GM23338 (cell line): ENCODE measurements at regions not wholly inside any gene's neighbourhood (a gene's known extent, or its start where the extent isn't known, plus 50 kb on each side); places are given as distances from the start of the nearest gene placed in this dataset.

Experiments used
- ATAC-seq: fragments of 200-7000 bp; cut with Tn5 transposase; 3 replicates; pipeline ENCODE4 v1.9.1; 2020
- DNase-seq: peaks from one replicate; pipeline ENCODE4 v3.0.0-alpha.2; 2015; ENCODE audit warnings: low spot score
- H2AFZ ChIP-seq: fragments of 200-600 bp; sonication (generic); 2 replicates; pipeline ENCODE4 v1.8.0; 2016; ENCODE audit warnings: antibody characterized with exemption, mild to moderate bottlenecking, moderate library complexity
- H3F3A ChIP-seq: fragments of 200-600 bp; sonication (generic); replicated peaks from 2 replicates; pipeline ENCODE4 v1.8.0; 2017; ENCODE audit warnings: antibody characterized with exemption, mixed run types, low read depth
- H3K27ac ChIP-seq: fragments of 200-600 bp; sonication (generic); 2 replicates; pipeline ENCODE4 v1.6.1; 2016; ENCODE audit warnings: low read depth
- H3K27me3 ChIP-seq: fragments of 200-600 bp; sonication (generic); 2 replicates; pipeline ENCODE4 v1.8.0; 2016; ENCODE audit warnings: mild to moderate bottlenecking, mixed run types, moderate library complexity; ENCODE audit not compliant: insufficient read depth
- H3K36me3 ChIP-seq: fragments of 200-600 bp; sonication (generic); 2 replicates; pipeline ENCODE4 v1.8.0; 2016; ENCODE audit warnings: mild to moderate bottlenecking; ENCODE audit not compliant: insufficient read depth
- H3K4me1 ChIP-seq: fragments of 200-600 bp; sonication (generic); 2 replicates; pipeline ENCODE4 v1.8.0; 2016; ENCODE audit warnings: mild to moderate bottlenecking, moderate library complexity; ENCODE audit not compliant: insufficient read depth
- H3K4me2 ChIP-seq: fragments of 200-600 bp; sonication (generic); 2 replicates; pipeline ENCODE4 v1.7.1; 2017; ENCODE audit warnings: mixed run types
- H3K4me3 ChIP-seq: fragments of 200-600 bp; sonication (generic); 2 replicates; pipeline ENCODE4 v1.6.1; 2016; ENCODE audit warnings: mixed run types
- H3K79me2 ChIP-seq: fragments of 200-600 bp; sonication (generic); replicated peaks from 2 replicates; pipeline ENCODE4 v1.8.0; 2017; ENCODE audit warnings: mild to moderate bottlenecking; ENCODE audit not compliant: insufficient read depth
- H3K9me2 ChIP-seq: fragments of 200-600 bp; sonication (generic); 2 replicates; pipeline ENCODE4 v1.8.0; 2017; ENCODE audit not compliant: insufficient read depth
- H4K20me1 ChIP-seq: fragments of 200-600 bp; sonication (generic); replicated peaks from 2 replicates; pipeline ENCODE4 v1.8.0; 2017; ENCODE audit warnings: mild to moderate bottlenecking; ENCODE audit not compliant: insufficient read depth
- H3K27ac Mint-ChIP-seq: 2 replicates; pipeline ENCODE4 v1.8.0; 2020; ENCODE audit warnings: inconsistent platforms, mild to moderate bottlenecking, moderate library complexity, mixed read lengths
- H3K27me3 Mint-ChIP-seq: 3 replicates; pipeline ENCODE4 v1.8.0; 2022; ENCODE audit warnings: low read depth, mild to moderate bottlenecking, moderate library complexity, mixed read lengths, inconsistent platforms; ENCODE audit not compliant: insufficient read depth, poor library complexity
- H3K36me3 Mint-ChIP-seq: 3 replicates; pipeline ENCODE4 v1.8.0; 2021; ENCODE audit warnings: low read depth, mild to moderate bottlenecking, inconsistent platforms, moderate library complexity, mixed read lengths
- H3K4me1 Mint-ChIP-seq: 3 replicates; pipeline ENCODE4 v1.8.0; 2020; ENCODE audit warnings: mild to moderate bottlenecking, inconsistent platforms, mixed read lengths
- H3K4me3 Mint-ChIP-seq: 3 replicates; pipeline ENCODE4 v1.8.0; 2021; ENCODE audit warnings: moderate library complexity, mild to moderate bottlenecking, inconsistent platforms, mixed read lengths
- H3K9me3 Mint-ChIP-seq: 3 replicates; pipeline ENCODE4 v1.8.0; 2020; ENCODE audit warnings: moderate library complexity, mild to moderate bottlenecking, inconsistent platforms, mixed read lengths
- EZH2 ChIP-seq: fragments of 200-600 bp; sonication (generic); IDR thresholded peaks from one replicate; pipeline ENCODE4 v1.8.0; 2017; ENCODE audit warnings: antibody characterized with exemption, mild to moderate bottlenecking, low read depth; ENCODE audit not compliant: unreplicated experiment
- JUNB ChIP-seq: IDR thresholded peaks from one replicate; pipeline ENCODE4 v1.6.1; 2016; ENCODE audit warnings: antibody characterized with exemption; ENCODE audit not compliant: unreplicated experiment
- POLR2AphosphoS5 ChIP-seq: IDR thresholded peaks from 2 replicates; pipeline ENCODE4 v1.6.1; 2016; ENCODE audit warnings: antibody characterized with exemption, low read depth
- ZNF331 ChIP-seq: fragments of 250-450 bp; sonication (Bioruptor Pico); IDR thresholded peaks from 2 replicates; pipeline ENCODE4 v1.5.0; 2020; ENCODE audit warnings: low read depth, mild to moderate bottlenecking, moderate library complexity
- ZNF462 ChIP-seq: fragments of 250-450 bp; sonication (Bioruptor Pico); IDR thresholded peaks from 2 replicates; pipeline ENCODE4 v1.5.0; 2020; ENCODE audit warnings: mild to moderate bottlenecking, moderate library complexity
- TF ChIP-seq, protein P1 (sequence below), 2 experiments: fragments of 200-600 bp in 1 of 2; sonication (generic) in 1 of 2; conservative IDR thresholded peaks; 2 replicates each; pipeline versions ENCODE4 v1.5.1 to v1.6.1; 2016 to 2017; ENCODE audit warnings: antibody characterized with exemption in 2 of 2, low read depth in 2 of 2, mild to moderate bottlenecking in 2 of 2, moderate library complexity in 1 of 2
- TF ChIP-seq, protein P2 (sequence below): IDR thresholded peaks from one replicate; pipeline ENCODE4 v1.6.1; 2018; ENCODE audit warnings: antibody characterized with exemption; ENCODE audit not compliant: unreplicated experiment

GRCh38 chr4:123050018-123050417 lies 127.6 kb upstream of the NUDT6 start:
- peaks cover 14% of the 10 kb centered on the region for H3K9me3 Mint-ChIP-seq
- H3K9me2 ChIP-seq = no peaks in the 10 kb centered on the region
- DNase-seq (no peak), ATAC-seq (no peak)
- H3K4me1 ChIP-seq = no peaks in the 10 kb centered on the region
- H3K36me3 ChIP-seq = no peaks in the 10 kb centered on the region
- peaks cover 26% of the 10 kb centered on the region; the same call in 1 of the 2 replicates for H3K79me2 ChIP-seq
- H3K27me3 Mint-ChIP-seq = no peaks in the 10 kb centered on the region
- H3K4me1 Mint-ChIP-seq = no peaks in the 10 kb centered on the region
- no peak for TF ChIP-seq ZNF331 (CRISPR knock-in tag)
- no peak for TF ChIP-seq ZNF462
- TF ChIP-seq EZH2 = no peak
- TF ChIP-seq, protein P1, sequence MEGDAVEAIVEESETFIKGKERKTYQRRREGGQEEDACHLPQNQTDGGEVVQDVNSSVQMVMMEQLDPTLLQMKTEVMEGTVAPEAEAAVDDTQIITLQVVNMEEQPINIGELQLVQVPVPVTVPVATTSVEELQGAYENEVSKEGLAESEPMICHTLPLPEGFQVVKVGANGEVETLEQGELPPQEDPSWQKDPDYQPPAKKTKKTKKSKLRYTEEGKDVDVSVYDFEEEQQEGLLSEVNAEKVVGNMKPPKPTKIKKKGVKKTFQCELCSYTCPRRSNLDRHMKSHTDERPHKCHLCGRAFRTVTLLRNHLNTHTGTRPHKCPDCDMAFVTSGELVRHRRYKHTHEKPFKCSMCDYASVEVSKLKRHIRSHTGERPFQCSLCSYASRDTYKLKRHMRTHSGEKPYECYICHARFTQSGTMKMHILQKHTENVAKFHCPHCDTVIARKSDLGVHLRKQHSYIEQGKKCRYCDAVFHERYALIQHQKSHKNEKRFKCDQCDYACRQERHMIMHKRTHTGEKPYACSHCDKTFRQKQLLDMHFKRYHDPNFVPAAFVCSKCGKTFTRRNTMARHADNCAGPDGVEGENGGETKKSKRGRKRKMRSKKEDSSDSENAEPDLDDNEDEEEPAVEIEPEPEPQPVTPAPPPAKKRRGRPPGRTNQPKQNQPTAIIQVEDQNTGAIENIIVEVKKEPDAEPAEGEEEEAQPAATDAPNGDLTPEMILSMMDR (conservative IDR thresholded peaks at IDR 0.05; ENCODE audit: low read depth in 2 of 2) = no peak
- TF ChIP-seq POLR2AphosphoS5 = no peak
- TF ChIP-seq, protein P2, sequence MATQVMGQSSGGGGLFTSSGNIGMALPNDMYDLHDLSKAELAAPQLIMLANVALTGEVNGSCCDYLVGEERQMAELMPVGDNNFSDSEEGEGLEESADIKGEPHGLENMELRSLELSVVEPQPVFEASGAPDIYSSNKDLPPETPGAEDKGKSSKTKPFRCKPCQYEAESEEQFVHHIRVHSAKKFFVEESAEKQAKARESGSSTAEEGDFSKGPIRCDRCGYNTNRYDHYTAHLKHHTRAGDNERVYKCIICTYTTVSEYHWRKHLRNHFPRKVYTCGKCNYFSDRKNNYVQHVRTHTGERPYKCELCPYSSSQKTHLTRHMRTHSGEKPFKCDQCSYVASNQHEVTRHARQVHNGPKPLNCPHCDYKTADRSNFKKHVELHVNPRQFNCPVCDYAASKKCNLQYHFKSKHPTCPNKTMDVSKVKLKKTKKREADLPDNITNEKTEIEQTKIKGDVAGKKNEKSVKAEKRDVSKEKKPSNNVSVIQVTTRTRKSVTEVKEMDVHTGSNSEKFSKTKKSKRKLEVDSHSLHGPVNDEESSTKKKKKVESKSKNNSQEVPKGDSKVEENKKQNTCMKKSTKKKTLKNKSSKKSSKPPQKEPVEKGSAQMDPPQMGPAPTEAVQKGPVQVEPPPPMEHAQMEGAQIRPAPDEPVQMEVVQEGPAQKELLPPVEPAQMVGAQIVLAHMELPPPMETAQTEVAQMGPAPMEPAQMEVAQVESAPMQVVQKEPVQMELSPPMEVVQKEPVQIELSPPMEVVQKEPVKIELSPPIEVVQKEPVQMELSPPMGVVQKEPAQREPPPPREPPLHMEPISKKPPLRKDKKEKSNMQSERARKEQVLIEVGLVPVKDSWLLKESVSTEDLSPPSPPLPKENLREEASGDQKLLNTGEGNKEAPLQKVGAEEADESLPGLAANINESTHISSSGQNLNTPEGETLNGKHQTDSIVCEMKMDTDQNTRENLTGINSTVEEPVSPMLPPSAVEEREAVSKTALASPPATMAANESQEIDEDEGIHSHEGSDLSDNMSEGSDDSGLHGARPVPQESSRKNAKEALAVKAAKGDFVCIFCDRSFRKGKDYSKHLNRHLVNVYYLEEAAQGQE = no peak
- no peak for TF ChIP-seq JUNB
- no peaks in the 10 kb centered on the region for H3K27me3 ChIP-seq
- no peak overlapping the region for H3K4me3 Mint-ChIP-seq
- no peak overlapping the region for H2AFZ ChIP-seq
- H3K4me3 ChIP-seq = no peak overlapping the region
- H3K27ac Mint-ChIP-seq = no peak overlapping the region
- no peak overlapping the region for H3K4me2 ChIP-seq
- no peaks in the 10 kb centered on the region for H3F3A ChIP-seq
- no peak overlapping the region for H3K27ac ChIP-seq
- no peaks in the 10 kb centered on the region for H4K20me1 ChIP-seq
- H3K36me3 Mint-ChIP-seq = peaks cover 36% of the 10 kb centered on the region
